ENCODE measurements at regions not wholly inside any gene's neighbourhood (a gene's known extent, or its start where the extent isn't known, plus 50 kb on each side); places are given as distances from the start of the nearest gene placed in this dataset.

DNA sequence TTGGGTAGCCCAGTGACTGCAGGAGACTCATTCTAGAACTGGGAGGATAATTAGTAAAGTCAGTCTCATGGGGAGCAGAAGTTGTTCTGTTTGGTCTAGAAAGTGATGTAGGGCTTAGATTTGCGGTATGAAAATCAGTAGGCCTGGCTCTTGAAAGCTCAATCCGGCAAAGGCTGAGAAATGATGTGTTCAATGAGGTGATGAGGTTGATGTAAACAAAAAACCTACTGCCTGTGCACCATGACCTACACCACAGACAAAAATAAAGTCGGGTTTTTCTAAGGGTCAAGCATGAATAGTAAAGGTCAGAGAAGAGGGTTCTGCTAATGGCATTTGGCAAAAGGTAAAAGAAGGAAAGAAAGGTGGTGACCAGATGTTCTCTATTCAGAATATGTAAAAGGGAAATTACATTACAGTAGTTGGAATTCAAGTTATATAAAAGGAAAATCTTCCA is 80.8 kb upstream of the COL5A2 start:
- DNase-seq (peak; percentile 78), ATAC-seq (ENCODE audit: low read depth) (peak; percentile 29; the same call in 1 of the 2 replicates)
- peak overlapping the region; percentile 59 for H2BK120ac ChIP-seq (ENCODE audit: low read depth, low read length)
- CTCF ChIA-PET = interaction anchor here (1.0 kb wide), 1 partner anchor 130 kb away, joined by 3 read pairs; no protein-coding TSS in a partner anchor
- H3K56ac ChIP-seq (ENCODE audit: extremely low read depth, insufficient read depth, low read length) = 0 out of 2 replicates have a peak overlapping the region, but pooled peaks have one; percentile 16
- H3K4me2 ChIP-seq (ENCODE audit: low read depth, low read length) = peak overlapping the region; percentile 54; the same call in 1 of the 2 replicates
- H3K4ac ChIP-seq (ENCODE audit: low read depth, low read length) = peak overlapping the region; percentile 21; the same call in 1 of the 2 replicates
- peak overlapping the region; percentile 24; the same call in 2 of the 3 replicates for H2BK15ac ChIP-seq (ENCODE audit: low read depth, low read length)
- TF ChIP-seq MAFK (IDR thresholded peaks at IDR 0.05; ENCODE audit: low read depth, low read length) = no peak
- TF ChIP-seq, protein P1, sequence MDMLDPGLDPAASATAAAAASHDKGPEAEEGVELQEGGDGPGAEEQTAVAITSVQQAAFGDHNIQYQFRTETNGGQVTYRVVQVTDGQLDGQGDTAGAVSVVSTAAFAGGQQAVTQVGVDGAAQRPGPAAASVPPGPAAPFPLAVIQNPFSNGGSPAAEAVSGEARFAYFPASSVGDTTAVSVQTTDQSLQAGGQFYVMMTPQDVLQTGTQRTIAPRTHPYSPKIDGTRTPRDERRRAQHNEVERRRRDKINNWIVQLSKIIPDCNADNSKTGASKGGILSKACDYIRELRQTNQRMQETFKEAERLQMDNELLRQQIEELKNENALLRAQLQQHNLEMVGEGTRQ (IDR thresholded peaks at IDR 0.05; ENCODE audit: low read depth, low read length) = no peak
- H3K9me3 ChIP-seq (ENCODE audit: control insufficient read depth, insufficient read depth, low read length) = no peaks in the 10 kb centered on the region
- no peaks in the 10 kb centered on the region for H3K27me3 ChIP-seq (ENCODE audit: control insufficient read depth, insufficient read depth, low read length)
- H3K18ac ChIP-seq (ENCODE audit: low read depth, low read length) = peak overlapping the region; percentile 95; the same call in 1 of the 2 replicates
- H3K14ac ChIP-seq (replicated peaks; ENCODE audit: low read depth, low read length) = 0 out of 2 replicates have a peak overlapping the region, but pooled peaks have one; percentile 20
- H3K27ac ChIP-seq (ENCODE audit: insufficient read depth, low read length) = no peak overlapping the region
- peak overlapping the region in 1 of 2 experiments; percentile 77; a peak in 3 of 4 replicates for H4K8ac ChIP-seq (ENCODE audit: low read depth in 2 of 2, low read length in 2 of 2)
- no peaks in the 10 kb centered on the region for H3K79me1 ChIP-seq (ENCODE audit: low read depth in 1 of 2, low read length in 2 of 2)
- WGBS, 2 experiments (ENCODE audit: extremely low coverage in 2 of 2, insufficient read length in 1 of 2) = no CpG with 5 or more reads among the region's 3 CpGs
- peaks cover 7% of the 10 kb centered on the region; the same call in 1 of the 2 replicates for H3K4me1 ChIP-seq (ENCODE audit: control insufficient read depth, insufficient read depth, low read length)
- H2BK20ac ChIP-seq (ENCODE audit: low read depth, low read length) = peak overlapping the region; percentile 7
- no peaks in the 10 kb centered on the region for H3K36me3 ChIP-seq (ENCODE audit: control insufficient read depth, insufficient read depth, low read length)
- H3K9ac ChIP-seq (ENCODE audit: low read depth, low read length) = no peak overlapping the region
- no peak overlapping the region for H3K4me3 ChIP-seq (ENCODE audit: insufficient read depth, low read depth, low read length)
- no peak overlapping the region for H2AK5ac ChIP-seq (ENCODE audit: low read depth, low read length)
- H2AFZ ChIP-seq (replicated peaks; ENCODE audit: low read length, poor library complexity) = no peak overlapping the region
- no peaks in the 10 kb centered on the region; the same call in 1 of the 2 replicates for H3K9me1 ChIP-seq (ENCODE audit: insufficient read depth, low read length)
- no TSS peak for BruUV-seq (replicated peaks)
- no peak overlapping the region for H2AK9ac ChIP-seq (replicated peaks; ENCODE audit: low read depth, low read length, poor library complexity)
- peak overlapping the region; percentile 60 for H2BK5ac ChIP-seq (ENCODE audit: low read depth, low read length, poor library complexity, severe bottlenecking)
- POLR2A ChIA-PET (ENCODE audit: unreplicated experiment) = no interaction called here
- in situ Hi-C loops (cut with MboI; ENCODE audit: low sequenced_read_pairs) = no loop called here
- intact Hi-C loops (cut with micrococcal nuclease) = no loop called here
- peak overlapping the region; percentile 26 for H3K23ac ChIP-seq (ENCODE audit: low read depth, low read length)
- H4K91ac ChIP-seq (ENCODE audit: insufficient read depth, low read depth, low read length) = peak overlapping the region; percentile 9; the same call in 1 of the 2 replicates
- H4K20me1 ChIP-seq (ENCODE audit: insufficient read depth, low read length) = no peaks in the 10 kb centered on the region
- dilution Hi-C loops (cut with HindIII; ENCODE audit: low sequenced_read_pairs, unreplicated experiment) = no loop called here
- H4K5ac ChIP-seq (ENCODE audit: low read depth, low read length) = peak overlapping the region; percentile 72; the same call in 1 of the 2 replicates

All from IMR-90 (cell line).